DOHH2 (cell line): ENCODE measurements at regions not wholly inside any gene's neighbourhood (a gene's known extent, or its start where the extent isn't known, plus 50 kb on each side); places are given as distances from the start of the nearest gene placed in this dataset.

Experiments used
- CTCF ChIP-seq: fragments of 200-600 bp; sonication (generic); IDR thresholded peaks from one replicate; pipeline ENCODE4 v1.5.1; 2014; ENCODE audit warnings: antibody characterized with exemption, mild to moderate bottlenecking, low read depth, low read length; ENCODE audit not compliant: poor library complexity, severe bottlenecking
- EZH2phosphoT487 ChIP-seq: fragments of 200-600 bp; sonication (generic); IDR thresholded peaks from 2 replicates; pipeline ENCODE4 v1.6.1; 2017; ENCODE audit warnings: borderline replicate concordance, mild to moderate bottlenecking, antibody characterized with exemption, low read length, moderate library complexity, mixed read lengths

- TF ChIP-seq CTCF (no peak), EZH2phosphoT487 (no peak)
Observed at GRCh38 chr6:133159255-133159795, 81.8 kb upstream of the EYA4 start.
